HEK293 (cell line): ENCODE measurements at regions not wholly inside any gene's neighbourhood (a gene's known extent, or its start where the extent isn't known, plus 50 kb on each side); places are given as distances from the start of the nearest gene placed in this dataset.

Experiments
- CTCF ChIA-PET: fragments of 350-600 bp; formaldehyde crosslinking; extraction: SDS; loops from one replicate; lab custom pipeline; 2021; ENCODE audit warnings: antibody characterized with exemption; lab: Yijun Ruan, JAX
- POLR2A ChIA-PET: fragments of 300-600 bp; formaldehyde crosslinking; extraction: SDS; loops from one replicate; lab custom pipeline; 2020; ENCODE audit warnings: antibody characterized with exemption, inconsistent platforms; lab: Yijun Ruan, JAX
- H3K27ac ChIP-seq: fragments of 200-500 bp; sonication (Bioruptor generic); 2 replicates; pipeline ENCODE4 v1.5.1; 2014; ENCODE audit warnings: low read depth, low read length, control low read depth, inconsistent platforms; ENCODE audit errors: extremely low read depth
- H3K36me3 ChIP-seq, 2 experiments: fragments of 200-500 bp in 1 of 2; sonication (Bioruptor generic) in 1 of 2; 1 replicate in 1 of 2; 2 replicates in 1 of 2; pipeline ENCODE4 v1.5.1; 2014 to 2017; ENCODE audit warnings: inconsistent platforms in 2 of 2, low read length in 2 of 2; ENCODE audit not compliant: control insufficient read depth in 2 of 2, insufficient read depth in 1 of 2
- H3K4me1 ChIP-seq: fragments of 200-500 bp; sonication (Bioruptor generic); 2 replicates; pipeline ENCODE4 v1.5.1; 2014; ENCODE audit warnings: mild to moderate bottlenecking, low read length, inconsistent platforms; ENCODE audit not compliant: control insufficient read depth, insufficient read depth
- H3K4me3 ChIP-seq: 2 replicates; pipeline ENCODE4 v1.5.1; 2011; ENCODE audit warnings: low read depth, mild to moderate bottlenecking, control low read depth, low read length, moderate library complexity
- H3K9me3 ChIP-seq: fragments of 200-500 bp; sonication (Bioruptor generic); 2 replicates; pipeline ENCODE4 v1.5.1; 2014; ENCODE audit warnings: low read depth, low read length, inconsistent platforms; ENCODE audit not compliant: control insufficient read depth, insufficient read depth
- BCL11A ChIP-seq: fragments of 450-650 bp; formaldehyde crosslinking; IDR thresholded peaks from 2 replicates; pipeline ENCODE4 v1.5.1; 2016; ENCODE audit warnings: low read depth, missing biosample characterization, missing genetic modification characterization
- HOXD13 ChIP-seq: sonication (generic); formaldehyde crosslinking; IDR thresholded peaks from 2 replicates; pipeline ENCODE4 v1.8.0; 2022; ENCODE audit warnings: missing genetic modification reagents, borderline replicate concordance
- KLF1 ChIP-seq: fragments of 450-650 bp; formaldehyde crosslinking; IDR thresholded peaks from 2 replicates; pipeline ENCODE4 v1.5.1; 2016; ENCODE audit warnings: missing biosample characterization, missing genetic modification characterization
- KLF16 ChIP-seq: fragments of 450-650 bp; formaldehyde crosslinking; IDR thresholded peaks from 2 replicates; pipeline ENCODE4 v1.5.1; 2017; ENCODE audit warnings: missing biosample characterization, missing genetic modification characterization
- KLF7 ChIP-seq: fragments of 450-650 bp; formaldehyde crosslinking; IDR thresholded peaks from 2 replicates; pipeline ENCODE4 v1.5.1; 2016; ENCODE audit warnings: missing biosample characterization, missing genetic modification characterization, borderline replicate concordance
- KLF9 ChIP-seq: fragments of 450-650 bp; formaldehyde crosslinking; IDR thresholded peaks from 2 replicates; pipeline ENCODE4 v1.5.1; 2016; ENCODE audit warnings: missing biosample characterization, missing genetic modification characterization, low read depth
- SALL2 ChIP-seq: fragments of 450-650 bp; formaldehyde crosslinking; IDR thresholded peaks from 2 replicates; pipeline ENCODE4 v1.5.0; 2017; ENCODE audit warnings: missing biosample characterization, mild to moderate bottlenecking, missing genetic modification characterization, borderline replicate concordance
- SCRT2 ChIP-seq: fragments of 450-650 bp; formaldehyde crosslinking; IDR thresholded peaks from 2 replicates; pipeline ENCODE4 v1.5.1; 2016; ENCODE audit warnings: missing biosample characterization, missing genetic modification characterization
- SP3 ChIP-seq: fragments of 450-650 bp; formaldehyde crosslinking; IDR thresholded peaks from 2 replicates; pipeline ENCODE4 v1.5.1; 2016; ENCODE audit warnings: missing biosample characterization, missing genetic modification characterization
- ZBTB8A ChIP-seq: fragments of 450-650 bp; formaldehyde crosslinking; IDR thresholded peaks from 2 replicates; pipeline ENCODE4 v1.5.1; 2016; ENCODE audit warnings: missing biosample characterization, missing genetic modification characterization
- ZFP69B ChIP-seq: fragments of 450-650 bp; formaldehyde crosslinking; IDR thresholded peaks from 2 replicates; pipeline ENCODE4 v1.5.1; 2016; ENCODE audit warnings: missing biosample characterization, missing genetic modification characterization
- ZNF112 ChIP-seq: fragments of 450-650 bp; formaldehyde crosslinking; IDR thresholded peaks from 2 replicates; pipeline ENCODE4 v1.5.0; 2017; ENCODE audit warnings: missing biosample characterization, missing genetic modification characterization
- ZNF155 ChIP-seq: fragments of 450-650 bp; formaldehyde crosslinking; IDR thresholded peaks from 2 replicates; pipeline ENCODE4 v1.5.1; 2016; ENCODE audit warnings: missing biosample characterization, missing genetic modification characterization
- ZNF354C ChIP-seq: fragments of 450-650 bp; formaldehyde crosslinking; IDR thresholded peaks from 2 replicates; pipeline ENCODE4 v1.5.1; 2016; ENCODE audit warnings: missing biosample characterization, missing genetic modification characterization, low read depth, borderline replicate concordance
- ZNF404 ChIP-seq: fragments of 450-650 bp; formaldehyde crosslinking; IDR thresholded peaks from 2 replicates; pipeline ENCODE4 v1.5.1; 2017; ENCODE audit warnings: missing biosample characterization, missing genetic modification characterization
- ZNF521 ChIP-seq: fragments of 450-650 bp; formaldehyde crosslinking; IDR thresholded peaks from 2 replicates; pipeline ENCODE4 v1.5.1; 2017; ENCODE audit warnings: missing biosample characterization, mild to moderate bottlenecking, missing genetic modification characterization
- ZNF529 ChIP-seq: fragments of 450-650 bp; formaldehyde crosslinking; IDR thresholded peaks from 2 replicates; pipeline ENCODE4 v1.5.1; 2017; ENCODE audit warnings: missing genetic modification characterization, missing biosample characterization; ENCODE audit not compliant: insufficient replicate concordance
- ZNF544 ChIP-seq: fragments of 450-650 bp; formaldehyde crosslinking; IDR thresholded peaks from 2 replicates; pipeline ENCODE4 v1.5.0; 2017; ENCODE audit warnings: missing biosample characterization, missing genetic modification characterization
- ZNF548 ChIP-seq: fragments of 450-650 bp; formaldehyde crosslinking; IDR thresholded peaks from 2 replicates; pipeline ENCODE4 v1.5.1; 2016; ENCODE audit warnings: missing biosample characterization, missing genetic modification characterization
- ZNF558 ChIP-seq: fragments of 450-650 bp; formaldehyde crosslinking; IDR thresholded peaks from 2 replicates; pipeline ENCODE4 v1.5.1; 2016; ENCODE audit warnings: missing biosample characterization, missing genetic modification characterization
- ZNF596 ChIP-seq: fragments of 450-650 bp; IDR thresholded peaks from 2 replicates; pipeline ENCODE4 v1.5.0; 2018; ENCODE audit warnings: missing biosample characterization, mild to moderate bottlenecking, missing genetic modification characterization, moderate library complexity
- ZNF623 ChIP-seq: fragments of 450-650 bp; formaldehyde crosslinking; IDR thresholded peaks from 2 replicates; pipeline ENCODE4 v1.5.1; 2016; ENCODE audit warnings: missing biosample characterization, missing genetic modification characterization
- ZNF654 ChIP-seq: fragments of 450-650 bp; formaldehyde crosslinking; IDR thresholded peaks from 2 replicates; pipeline ENCODE4 v1.5.1; 2016; ENCODE audit warnings: low read depth, missing biosample characterization, missing genetic modification characterization
- ZNF777 ChIP-seq: fragments of 450-650 bp; formaldehyde crosslinking; IDR thresholded peaks from 2 replicates; pipeline ENCODE4 v1.5.1; 2017; ENCODE audit warnings: missing biosample characterization, missing genetic modification characterization, borderline replicate concordance
- ZNF843 ChIP-seq: fragments of 450-650 bp; formaldehyde crosslinking; IDR thresholded peaks from 2 replicates; pipeline ENCODE4 v1.5.1; 2016; ENCODE audit warnings: missing biosample characterization, missing genetic modification characterization
- TF ChIP-seq, protein P1 (sequence below): fragments of 450-650 bp; formaldehyde crosslinking; IDR thresholded peaks from 2 replicates; pipeline ENCODE4 v1.5.1; 2016; ENCODE audit warnings: missing biosample characterization, missing genetic modification characterization
- TF ChIP-seq, protein P2 (sequence below): fragments of 450-650 bp; formaldehyde crosslinking; conservative IDR thresholded peaks from 2 replicates; pipeline ENCODE4 v1.5.1; 2016; ENCODE audit warnings: low read depth, missing biosample characterization, missing genetic modification characterization

DNA sequence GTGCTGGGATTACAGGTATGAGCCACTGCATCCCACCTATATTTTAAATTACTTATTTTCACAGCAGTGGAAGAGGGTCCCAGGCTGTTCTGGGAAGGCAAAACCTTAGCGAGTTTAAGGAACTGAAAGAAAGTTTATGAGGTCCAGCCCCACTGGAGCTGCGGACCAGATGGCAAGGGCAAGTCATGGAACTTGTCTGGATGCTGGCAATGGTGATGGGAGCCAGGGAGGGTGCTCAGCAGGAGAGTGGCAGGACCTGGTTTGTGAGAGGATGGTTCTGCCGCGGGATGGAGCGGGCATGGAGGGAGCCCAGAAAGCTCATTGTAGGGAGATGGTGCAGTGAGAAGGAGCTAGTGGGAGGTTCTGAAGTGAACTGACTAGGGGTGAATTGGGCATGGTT is 50.6 kb upstream of the SLC45A1 start:
- H3K27ac ChIP-seq: no peak overlapping the region
- no peaks in the 10 kb centered on the region for H3K4me1 ChIP-seq
- ChIA-PET CTCF (no interaction called here), POLR2A (no interaction called here)
- H3K36me3 ChIP-seq: no peaks in the 10 kb centered on the region
- H3K4me3 ChIP-seq: no peak overlapping the region
- no peaks in the 10 kb centered on the region for H3K9me3 ChIP-seq
- TF ChIP-seq SALL2 (tag by site-specific recombination) (no peak), ZNF529 (tag by site-specific recombination) (no peak), ZNF654 (tag by site-specific recombination) (no peak)
- TF ChIP-seq, protein P1, sequence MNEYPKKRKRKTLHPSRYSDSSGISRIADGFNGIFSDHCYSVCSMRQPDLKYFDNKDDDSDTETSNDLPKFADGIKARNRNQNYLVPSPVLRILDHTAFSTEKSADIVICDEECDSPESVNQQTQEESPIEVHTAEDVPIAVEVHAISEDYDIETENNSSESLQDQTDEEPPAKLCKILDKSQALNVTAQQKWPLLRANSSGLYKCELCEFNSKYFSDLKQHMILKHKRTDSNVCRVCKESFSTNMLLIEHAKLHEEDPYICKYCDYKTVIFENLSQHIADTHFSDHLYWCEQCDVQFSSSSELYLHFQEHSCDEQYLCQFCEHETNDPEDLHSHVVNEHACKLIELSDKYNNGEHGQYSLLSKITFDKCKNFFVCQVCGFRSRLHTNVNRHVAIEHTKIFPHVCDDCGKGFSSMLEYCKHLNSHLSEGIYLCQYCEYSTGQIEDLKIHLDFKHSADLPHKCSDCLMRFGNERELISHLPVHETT: no peak

DNA sequence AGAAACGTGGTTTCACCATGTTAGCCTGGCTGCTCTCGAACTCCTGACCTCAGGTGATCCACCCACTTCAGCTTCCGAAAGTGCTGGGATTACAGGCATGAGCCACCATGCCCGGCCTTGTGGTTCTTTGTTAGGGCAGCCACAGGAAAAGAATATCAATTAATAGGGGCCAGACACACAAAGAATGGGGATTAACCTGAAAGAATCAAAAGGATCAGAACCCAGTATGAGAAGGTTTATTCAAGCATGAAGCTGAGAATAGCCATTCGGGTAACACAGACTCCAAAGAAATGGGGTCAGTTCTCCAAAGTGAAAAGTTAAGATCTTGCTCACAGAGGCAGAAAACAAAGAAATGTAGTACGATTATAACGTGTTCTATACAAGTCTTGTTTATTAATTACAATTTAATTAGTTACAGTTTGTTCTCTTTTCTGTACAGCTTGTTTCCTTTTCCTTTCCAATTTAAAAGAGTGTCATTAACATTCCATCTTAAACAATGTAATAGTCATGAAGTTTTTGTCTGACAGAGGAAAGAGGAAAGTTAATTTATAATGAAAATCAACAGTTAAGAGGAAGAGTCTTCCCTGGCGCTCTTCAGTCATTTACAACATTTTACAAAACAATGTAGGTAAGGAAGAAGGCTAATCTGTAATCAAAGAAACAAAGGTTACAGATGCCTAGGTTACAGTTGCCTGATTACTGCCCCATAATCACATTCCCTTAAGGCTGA is 51.3 kb upstream of the SLC45A1 start:
- Histone ChIP-seq H3K4me3 (no peak overlapping the region), H3K36me3 (no peaks in the 10 kb centered on the region), H3K9me3 (no peaks in the 10 kb centered on the region), H3K4me1 (no peaks in the 10 kb centered on the region), H3K27ac (no peak overlapping the region)
- CTCF ChIA-PET: interaction anchor here (0.5 kb wide), 1 partner anchor 1545 kb away, joined by 3 read pairs; no protein-coding TSS in a partner anchor
- TF ChIP-seq ZBTB8A (tag by site-specific recombination) (no peak), ZNF112 (no peak), KLF9 (tag by site-specific recombination) (no peak), ZNF777 (no peak), ZNF404 (tag by site-specific recombination) (no peak), ZNF843 (tag by site-specific recombination) (no peak), SCRT2 (tag by site-specific recombination) (no peak), ZNF596 (no peak), KLF1 (tag by site-specific recombination) (no peak)
- POLR2A ChIA-PET: no interaction called here

DNA sequence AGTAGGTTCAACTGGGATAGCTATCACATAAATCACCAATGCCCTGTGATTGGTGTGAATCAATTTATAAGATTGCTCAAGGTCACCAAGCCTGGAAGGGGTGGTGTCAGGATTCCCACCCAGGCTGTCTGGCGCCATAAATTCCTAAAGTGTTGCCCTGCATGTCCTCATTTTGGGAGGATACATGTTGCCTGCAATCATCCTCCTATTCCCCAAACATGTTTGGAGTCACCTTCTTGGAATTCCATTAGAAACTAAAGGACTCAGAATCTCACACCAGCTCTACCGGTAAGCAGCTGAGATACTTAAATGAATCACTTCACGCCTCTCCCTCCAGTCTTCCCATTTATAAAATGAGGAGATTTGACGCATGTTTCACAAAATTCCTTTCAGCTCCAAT is 54.1 kb upstream of the SLC45A1 start:
- TF ChIP-seq ZNF623 (tag by site-specific recombination): no peak
- TF ChIP-seq SP3 (tag by site-specific recombination): no peak
- no peak for TF ChIP-seq KLF16
- TF ChIP-seq ZNF521: no peak
- TF ChIP-seq ZNF558 (tag by site-specific recombination): no peak
- TF ChIP-seq ZNF354C (tag by site-specific recombination): no peak
- TF ChIP-seq KLF7 (tag by site-specific recombination): no peak
- TF ChIP-seq ZNF548 (tag by site-specific recombination): no peak
- no peak for TF ChIP-seq ZNF544 (tag by site-specific recombination)
- TF ChIP-seq, protein P2, sequence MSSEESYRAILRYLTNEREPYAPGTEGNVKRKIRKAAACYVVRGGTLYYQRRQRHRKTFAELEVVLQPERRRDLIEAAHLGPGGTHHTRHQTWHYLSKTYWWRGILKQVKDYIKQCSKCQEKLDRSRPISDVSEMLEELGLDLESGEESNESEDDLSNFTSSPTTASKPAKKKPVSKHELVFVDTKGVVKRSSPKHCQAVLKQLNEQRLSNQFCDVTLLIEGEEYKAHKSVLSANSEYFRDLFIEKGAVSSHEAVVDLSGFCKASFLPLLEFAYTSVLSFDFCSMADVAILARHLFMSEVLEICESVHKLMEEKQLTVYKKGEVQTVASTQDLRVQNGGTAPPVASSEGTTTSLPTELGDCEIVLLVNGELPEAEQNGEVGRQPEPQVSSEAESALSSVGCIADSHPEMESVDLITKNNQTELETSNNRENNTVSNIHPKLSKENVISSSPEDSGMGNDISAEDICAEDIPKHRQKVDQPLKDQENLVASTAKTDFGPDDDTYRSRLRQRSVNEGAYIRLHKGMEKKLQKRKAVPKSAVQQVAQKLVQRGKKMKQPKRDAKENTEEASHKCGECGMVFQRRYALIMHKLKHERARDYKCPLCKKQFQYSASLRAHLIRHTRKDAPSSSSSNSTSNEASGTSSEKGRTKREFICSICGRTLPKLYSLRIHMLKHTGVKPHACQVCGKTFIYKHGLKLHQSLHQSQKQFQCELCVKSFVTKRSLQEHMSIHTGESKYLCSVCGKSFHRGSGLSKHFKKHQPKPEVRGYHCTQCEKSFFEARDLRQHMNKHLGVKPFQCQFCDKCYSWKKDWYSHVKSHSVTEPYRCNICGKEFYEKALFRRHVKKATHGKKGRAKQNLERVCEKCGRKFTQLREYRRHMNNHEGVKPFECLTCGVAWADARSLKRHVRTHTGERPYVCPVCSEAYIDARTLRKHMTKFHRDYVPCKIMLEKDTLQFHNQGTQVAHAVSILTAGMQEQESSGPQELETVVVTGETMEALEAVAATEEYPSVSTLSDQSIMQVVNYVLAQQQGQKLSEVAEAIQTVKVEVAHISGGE (tag by site-specific recombination): no peak
- TF ChIP-seq HOXD13 (CRISPR knock-in tag): no peak
- TF ChIP-seq ZNF155 (tag by site-specific recombination): no peak
- TF ChIP-seq ZFP69B (tag by site-specific recombination): no peak
- TF ChIP-seq BCL11A (tag by site-specific recombination): no peak
- Histone ChIP-seq H3K27ac (no peak overlapping the region), H3K36me3 (no peaks in the 10 kb centered on the region), H3K9me3 (no peaks in the 10 kb centered on the region), H3K4me1 (peaks cover 5% of the 10 kb centered on the region), H3K4me3 (no peak overlapping the region)
- CTCF ChIA-PET: interaction anchor here (0.6 kb wide), 1 partner anchor 52 kb away, joined by 3 read pairs; no protein-coding TSS in a partner anchor
- POLR2A ChIA-PET: no interaction called here
